ENCODE measurements at regions not wholly inside any gene's neighbourhood (a gene's known extent, or its start where the extent isn't known, plus 50 kb on each side); places are given as distances from the start of the nearest gene placed in this dataset.

- Histone ChIP-seq H3K27ac (ENCODE audit: low read depth, low read length) (no peak overlapping the region), H3K4me3 (ENCODE audit: low read depth, low read length) (no peak overlapping the region), H3K9me3 (ENCODE audit: control insufficient read depth, insufficient read depth, low read length) (no peaks in the 10 kb centered on the region), H3K27me3 (ENCODE audit: control insufficient read depth, insufficient read depth, low read length) (peaks cover 15% of the 10 kb centered on the region)
- TF ChIP-seq, protein P1, sequence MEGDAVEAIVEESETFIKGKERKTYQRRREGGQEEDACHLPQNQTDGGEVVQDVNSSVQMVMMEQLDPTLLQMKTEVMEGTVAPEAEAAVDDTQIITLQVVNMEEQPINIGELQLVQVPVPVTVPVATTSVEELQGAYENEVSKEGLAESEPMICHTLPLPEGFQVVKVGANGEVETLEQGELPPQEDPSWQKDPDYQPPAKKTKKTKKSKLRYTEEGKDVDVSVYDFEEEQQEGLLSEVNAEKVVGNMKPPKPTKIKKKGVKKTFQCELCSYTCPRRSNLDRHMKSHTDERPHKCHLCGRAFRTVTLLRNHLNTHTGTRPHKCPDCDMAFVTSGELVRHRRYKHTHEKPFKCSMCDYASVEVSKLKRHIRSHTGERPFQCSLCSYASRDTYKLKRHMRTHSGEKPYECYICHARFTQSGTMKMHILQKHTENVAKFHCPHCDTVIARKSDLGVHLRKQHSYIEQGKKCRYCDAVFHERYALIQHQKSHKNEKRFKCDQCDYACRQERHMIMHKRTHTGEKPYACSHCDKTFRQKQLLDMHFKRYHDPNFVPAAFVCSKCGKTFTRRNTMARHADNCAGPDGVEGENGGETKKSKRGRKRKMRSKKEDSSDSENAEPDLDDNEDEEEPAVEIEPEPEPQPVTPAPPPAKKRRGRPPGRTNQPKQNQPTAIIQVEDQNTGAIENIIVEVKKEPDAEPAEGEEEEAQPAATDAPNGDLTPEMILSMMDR (IDR thresholded peaks at IDR 0.05; ENCODE audit: low read depth, low read length): no peak
- ChIA-PET CTCF (no interaction called here), POLR2A (no interaction called here)
- DNase-seq (ENCODE audit: low read depth, low spot score): no peak
These were observed 171.8 kb upstream of the MVB12B start for GRCh38 chr9:126154869-126155268.

- Histone ChIP-seq H3K27me3 (ENCODE audit: control insufficient read depth, insufficient read depth, low read length) (peaks cover 19% of the 10 kb centered on the region), H3K4me3 (ENCODE audit: low read depth, low read length) (no peak overlapping the region), H3K9me3 (ENCODE audit: control insufficient read depth, insufficient read depth, low read length) (no peaks in the 10 kb centered on the region), H3K27ac (ENCODE audit: low read depth, low read length) (no peak overlapping the region)
- DNase-seq (ENCODE audit: low read depth, low spot score): no peak
- ChIA-PET POLR2A (no interaction called here), CTCF (no interaction called here)
- TF ChIP-seq, protein P1 (IDR thresholded peaks at IDR 0.05; ENCODE audit: low read depth, low read length): no peak
These were observed 170.6 kb upstream of the MVB12B start for GRCh38 chr9:126155756-126156664.

DNA sequence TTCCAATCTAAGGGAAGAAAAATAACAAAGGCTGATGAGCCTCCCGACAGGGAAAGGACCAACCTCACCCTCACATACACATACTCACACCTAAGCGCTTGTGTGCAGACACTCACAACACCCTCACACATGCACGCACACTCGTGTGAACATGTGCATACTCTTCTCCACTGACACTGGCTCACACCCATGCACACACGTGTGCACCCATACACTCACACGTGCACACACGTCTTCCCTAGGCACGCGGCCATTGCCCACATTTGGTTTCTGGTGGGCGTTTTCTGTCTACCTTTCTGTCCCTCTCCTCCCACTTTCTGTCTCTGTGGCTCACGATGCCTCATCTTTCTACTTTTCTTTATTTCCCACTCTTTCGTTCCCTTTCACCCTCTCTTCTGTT is 169.7 kb upstream of the MVB12B start:
- Histone ChIP-seq H3K27ac (ENCODE audit: low read depth, low read length) (no peak overlapping the region), H3K4me3 (ENCODE audit: low read depth, low read length) (no peak overlapping the region), H3K27me3 (ENCODE audit: control insufficient read depth, insufficient read depth, low read length) (peaks cover 16% of the 10 kb centered on the region), H3K9me3 (ENCODE audit: control insufficient read depth, insufficient read depth, low read length) (no peaks in the 10 kb centered on the region)
- CTCF ChIA-PET: no interaction called here
- DNase-seq (ENCODE audit: low read depth, low spot score): no peak
- TF ChIP-seq, protein P1 (IDR thresholded peaks at IDR 0.05; ENCODE audit: low read depth, low read length): no peak
- POLR2A ChIA-PET: no interaction called here

DNA sequence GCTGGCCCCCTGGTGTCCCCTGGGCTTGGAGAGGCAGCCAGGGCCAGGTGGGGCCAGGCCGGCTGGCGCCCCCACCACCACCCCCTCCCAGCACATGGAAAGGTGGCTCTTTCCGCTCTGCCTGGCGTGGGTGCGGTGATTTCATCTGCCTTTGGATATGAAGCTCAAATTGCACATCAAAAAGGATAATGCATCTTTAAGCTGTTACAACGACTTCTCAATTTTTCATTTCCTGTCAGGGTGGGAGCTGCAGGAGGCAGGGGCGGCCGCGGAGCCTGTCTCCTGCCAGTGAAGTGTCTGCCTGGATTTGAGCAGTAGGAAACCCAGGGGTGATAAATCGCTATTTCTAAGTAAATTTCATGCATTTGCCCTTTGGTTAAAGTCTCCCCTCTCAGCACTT is 169.2 kb upstream of the MVB12B start:
- ChIA-PET CTCF (no interaction called here), POLR2A (no interaction called here)
- H3K27me3 ChIP-seq (ENCODE audit: control insufficient read depth, insufficient read depth, low read length): peaks cover 16% of the 10 kb centered on the region
- no peaks in the 10 kb centered on the region for H3K9me3 ChIP-seq (ENCODE audit: control insufficient read depth, insufficient read depth, low read length)
- TF ChIP-seq, protein P1 (IDR thresholded peaks at IDR 0.05; ENCODE audit: low read depth, low read length): no peak
- no peak for DNase-seq (ENCODE audit: low read depth, low spot score)
- H3K4me3 ChIP-seq (ENCODE audit: low read depth, low read length): no peak overlapping the region
- H3K27ac ChIP-seq (ENCODE audit: low read depth, low read length): no peak overlapping the region

DNA sequence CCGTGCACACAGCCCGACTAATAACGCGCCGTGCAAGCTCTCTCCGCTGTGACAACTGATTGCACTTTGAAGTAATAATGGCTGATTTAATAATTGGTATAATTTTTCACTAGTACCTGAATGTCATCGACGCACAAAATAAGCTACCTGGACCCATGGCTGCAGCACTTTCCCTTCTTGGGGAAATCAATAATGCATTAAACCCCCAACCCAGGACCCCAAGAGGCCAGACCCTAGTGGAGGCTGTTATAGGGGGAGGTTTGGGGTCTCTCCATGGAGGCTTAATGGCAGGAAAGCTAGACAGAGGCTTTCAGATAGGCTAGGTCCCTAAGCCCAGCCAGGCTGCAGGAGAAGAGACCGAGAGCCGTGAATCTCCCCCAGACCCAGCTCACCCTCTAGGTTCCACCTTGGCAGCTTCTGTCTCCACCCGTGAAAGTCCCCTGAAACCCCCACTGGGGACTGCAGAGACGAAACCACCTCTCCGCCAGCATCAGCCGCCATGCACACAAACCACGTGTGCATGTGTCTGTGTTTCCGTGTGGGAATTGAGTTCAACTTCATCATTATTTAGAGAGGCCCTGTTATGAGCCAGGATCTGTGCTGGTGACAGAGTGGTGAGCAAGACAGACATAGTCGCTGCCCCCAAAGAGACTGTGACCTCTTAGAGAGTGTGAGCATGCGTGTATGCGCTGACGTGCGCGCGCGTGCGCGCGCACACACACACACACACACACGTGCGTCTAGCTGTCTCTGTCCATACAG is 168.6 kb upstream of the MVB12B start:
- Histone ChIP-seq H3K27ac (ENCODE audit: low read depth, low read length) (no peak overlapping the region), H3K27me3 (ENCODE audit: control insufficient read depth, insufficient read depth, low read length) (peaks cover 16% of the 10 kb centered on the region), H3K4me3 (ENCODE audit: low read depth, low read length) (no peak overlapping the region), H3K9me3 (ENCODE audit: control insufficient read depth, insufficient read depth, low read length) (no peaks in the 10 kb centered on the region)
- ChIA-PET POLR2A (no interaction called here), CTCF (no interaction called here)
- no peak for DNase-seq (ENCODE audit: low read depth, low spot score)
- TF ChIP-seq, protein P1 (IDR thresholded peaks at IDR 0.05; ENCODE audit: low read depth, low read length): no peak

Data from AG04450 (cell line).